HG02884 (cell line): ENCODE measurements at regions not wholly inside any gene's neighbourhood (a gene's known extent, or its start where the extent isn't known, plus 50 kb on each side); places are given as distances from the start of the nearest gene placed in this dataset.
"Not testable (repeated sequence)": the region's sequence is repeated elsewhere in the genome, so short reads cannot be mapped to it uniquely, and the experiment has no call there.

Experiments
- ATAC-seq: cut with Tn5 transposase; IDR thresholded peaks from one replicate; pipeline ENCODE4 v1.9.1; 2021; ENCODE audit warnings: mild to moderate bottlenecking, moderate library complexity; ENCODE audit not compliant: unreplicated experiment

- ATAC-seq, result not testable (repeated sequence)
These were observed 53.6 kb upstream of the PLGLB1 start for GRCh38 chr2:87075054-87075790.

DNA sequence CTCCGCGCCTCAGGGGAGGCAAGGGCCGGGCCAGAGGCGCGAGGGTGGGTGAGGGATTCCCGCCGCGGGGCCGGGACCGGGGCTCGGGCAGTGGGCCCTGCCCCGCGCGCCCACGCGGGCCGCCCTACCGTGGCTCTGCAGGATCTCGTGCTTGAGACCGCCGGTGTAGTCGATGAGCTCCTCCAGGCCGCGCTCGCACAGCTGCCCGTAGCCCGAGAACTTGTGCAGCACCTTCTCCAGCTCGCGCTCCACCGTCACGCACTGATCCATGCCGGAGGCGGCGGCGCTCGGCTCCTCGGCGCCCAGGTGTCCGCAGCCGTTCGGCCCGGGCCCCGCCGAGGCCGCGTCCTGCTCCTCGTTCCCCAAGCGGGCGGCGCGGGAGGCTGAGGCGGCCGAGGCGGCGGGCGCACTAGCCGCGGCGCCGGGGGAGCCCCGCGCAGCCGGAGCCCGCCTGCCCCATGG lies 54.2 kb upstream of the PLGLB1 start:
- peak; percentile 26 for ATAC-seq

- ATAC-seq, result peak; percentile 88
These were observed 54.8 kb upstream of the PLGLB1 start for GRCh38 chr2:87076253-87077123.

- not testable (repeated sequence) for ATAC-seq
These were observed 55.4 kb upstream of the PLGLB1 start for GRCh38 chr2:87077124-87077446.

- not testable (repeated sequence) for ATAC-seq
These were observed 60.1 kb upstream of the PLGLB1 start for GRCh38 chr2:87081727-87082126.

GRCh38 chr2:87088079-87088478 lies 66.4 kb upstream of the PLGLB1 start:
- not testable (repeated sequence) for ATAC-seq

DNA sequence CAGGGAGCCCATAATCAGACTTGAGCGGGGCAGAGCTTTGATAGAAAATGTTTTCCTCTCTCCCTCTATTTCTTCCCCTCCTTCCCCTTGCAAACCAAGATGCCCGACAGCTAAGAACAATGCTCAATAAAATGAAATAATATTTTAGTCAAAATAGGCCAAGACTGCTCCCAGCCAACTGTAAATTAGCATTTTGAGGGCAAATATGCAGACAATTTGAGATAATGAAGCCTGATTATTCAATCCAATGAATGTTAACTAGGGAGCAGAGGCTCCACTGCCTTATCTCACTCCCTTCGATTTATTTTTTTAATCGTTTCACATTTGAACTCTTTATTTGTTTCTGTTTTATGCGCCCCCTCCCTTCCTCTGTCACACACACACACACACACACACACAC lies 67.8 kb upstream of the PLGLB1 start:
- not testable (repeated sequence) for ATAC-seq

DNA sequence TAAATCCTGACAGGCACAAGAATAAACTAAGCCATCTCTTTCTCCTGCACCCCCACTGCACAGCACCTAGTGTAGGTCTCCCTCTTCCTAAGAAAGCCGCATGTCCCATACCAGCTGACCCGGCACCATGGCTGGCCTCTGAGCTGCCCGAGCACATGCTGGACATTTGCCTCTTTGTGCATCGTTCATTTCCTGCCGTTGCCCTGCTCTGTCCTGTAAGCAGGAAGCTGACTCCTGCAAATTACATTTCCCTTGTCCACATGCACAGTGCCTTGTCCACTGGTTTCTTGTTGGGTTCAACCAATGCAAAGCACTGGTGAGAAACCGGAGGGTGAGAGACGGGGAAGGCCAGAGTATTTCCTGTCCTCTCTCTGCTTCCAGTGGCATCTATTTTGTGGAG lies 71.6 kb upstream of the PLGLB1 start:
- ATAC-seq, result not testable (repeated sequence)

GRCh38 chr2:87093937-87094529 lies 72.4 kb upstream of the PLGLB1 start:
- ATAC-seq, result not testable (repeated sequence)

DNA sequence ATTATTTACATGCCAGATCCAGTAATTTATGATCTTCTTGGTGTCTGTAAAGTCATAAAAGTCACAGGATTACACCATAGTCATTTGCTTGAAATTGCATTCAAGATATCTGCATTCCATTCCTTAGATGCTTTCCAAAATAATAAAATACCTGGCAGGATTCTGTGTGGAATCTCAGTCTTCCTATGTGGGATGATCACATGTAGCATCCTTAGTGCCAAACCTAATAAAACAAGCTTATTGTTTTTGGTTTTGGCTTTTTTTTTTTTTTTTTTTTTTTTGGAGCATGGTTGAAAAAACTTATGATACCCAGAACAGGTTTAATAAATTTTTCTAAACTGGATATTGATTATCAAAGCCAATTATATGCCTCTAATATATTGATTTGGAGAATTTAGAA lies 74.2 kb upstream of the PLGLB1 start:
- not testable (repeated sequence) for ATAC-seq

GRCh38 chr2:87128761-87129553 lies 107.3 kb upstream of the PLGLB1 start:
- ATAC-seq, result not testable (repeated sequence)

- ATAC-seq, result not testable (repeated sequence)
These were observed 110.9 kb upstream of the PLGLB1 start for GRCh38 chr2:87132577-87132976.

DNA sequence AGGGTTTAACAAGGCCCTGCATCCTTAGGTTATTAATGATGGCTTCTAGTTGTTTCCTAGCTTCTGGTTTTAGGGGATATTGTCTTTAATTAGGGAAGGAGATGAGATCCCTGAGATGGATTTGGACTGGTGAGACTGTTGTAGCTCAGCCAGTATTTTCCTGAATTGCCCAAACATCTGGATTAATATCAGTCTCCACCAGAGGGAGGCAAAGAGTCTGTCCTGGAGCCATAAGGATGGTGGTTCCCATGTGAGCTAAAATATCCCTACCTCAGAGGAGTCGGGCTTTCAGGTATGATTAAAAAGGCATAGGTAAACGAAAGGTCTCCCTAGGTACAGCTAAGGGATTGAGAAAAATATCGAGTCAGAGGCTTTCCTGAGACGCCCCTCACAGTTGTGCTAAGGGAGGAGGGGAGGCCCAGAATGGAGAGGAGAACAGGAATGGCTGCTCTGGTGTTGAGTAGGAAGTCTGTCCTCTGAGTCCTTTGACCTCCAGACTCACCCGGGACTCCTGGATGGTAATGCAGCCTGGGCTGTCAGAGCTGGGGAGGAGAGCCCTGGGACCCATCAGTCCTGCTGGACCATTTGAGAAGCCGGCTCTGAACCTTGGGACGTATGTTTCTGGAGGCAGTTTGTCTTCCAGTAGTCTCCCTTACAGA lies 130.3 kb upstream of the PLGLB1 start:
- not testable (repeated sequence) for ATAC-seq

DNA sequence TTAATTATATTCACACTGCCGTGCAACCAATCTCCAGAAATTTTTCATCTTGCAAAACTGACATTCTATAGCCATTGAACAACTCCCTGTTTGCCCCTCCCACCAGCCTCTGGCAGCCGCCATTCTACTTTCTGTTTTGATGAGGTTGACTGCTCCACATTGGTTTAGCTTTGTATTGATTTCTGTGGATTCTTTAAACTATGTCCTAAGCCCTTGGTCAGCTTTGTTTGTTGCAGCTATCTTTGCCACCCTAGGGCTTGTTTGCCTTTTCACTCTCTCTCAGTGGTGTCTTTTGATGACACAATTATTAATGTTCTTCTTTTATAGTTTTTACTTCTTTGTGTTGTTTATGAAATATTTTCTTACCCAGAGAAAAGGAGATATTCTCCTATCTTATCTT lies 152.8 kb upstream of the PLGLB1 start:
- not testable (repeated sequence) for ATAC-seq

DNA sequence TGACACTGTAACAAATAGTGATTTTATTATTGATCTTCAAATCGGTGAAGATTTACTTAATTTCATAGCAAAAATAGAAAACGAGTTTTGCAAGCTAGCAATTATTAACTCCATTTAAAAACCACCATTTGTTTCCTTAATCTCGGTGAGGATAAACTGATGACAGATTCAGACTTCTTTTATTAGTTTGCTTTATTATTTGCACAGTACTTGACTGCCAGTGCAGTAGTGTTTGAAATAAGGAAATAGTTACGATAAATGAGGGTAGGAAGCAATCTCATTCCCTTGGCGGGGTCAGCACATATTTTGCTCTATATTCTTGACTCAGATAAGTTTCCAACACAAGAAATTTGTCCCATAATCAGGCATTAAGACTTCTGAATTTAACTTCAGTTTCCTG lies 161.7 kb upstream of the PLGLB1 start:
- not testable (repeated sequence) for ATAC-seq

GRCh38 chr2:87184260-87184659 lies 162.6 kb upstream of the PLGLB1 start:
- not testable (repeated sequence) for ATAC-seq

- not testable (repeated sequence) for ATAC-seq
These were observed 167.6 kb upstream of the PLGLB1 start for GRCh38 chr2:87189214-87189613.

GRCh38 chr2:87193336-87193735 lies 171.7 kb upstream of the PLGLB1 start:
- peak; percentile 83 for ATAC-seq

DNA sequence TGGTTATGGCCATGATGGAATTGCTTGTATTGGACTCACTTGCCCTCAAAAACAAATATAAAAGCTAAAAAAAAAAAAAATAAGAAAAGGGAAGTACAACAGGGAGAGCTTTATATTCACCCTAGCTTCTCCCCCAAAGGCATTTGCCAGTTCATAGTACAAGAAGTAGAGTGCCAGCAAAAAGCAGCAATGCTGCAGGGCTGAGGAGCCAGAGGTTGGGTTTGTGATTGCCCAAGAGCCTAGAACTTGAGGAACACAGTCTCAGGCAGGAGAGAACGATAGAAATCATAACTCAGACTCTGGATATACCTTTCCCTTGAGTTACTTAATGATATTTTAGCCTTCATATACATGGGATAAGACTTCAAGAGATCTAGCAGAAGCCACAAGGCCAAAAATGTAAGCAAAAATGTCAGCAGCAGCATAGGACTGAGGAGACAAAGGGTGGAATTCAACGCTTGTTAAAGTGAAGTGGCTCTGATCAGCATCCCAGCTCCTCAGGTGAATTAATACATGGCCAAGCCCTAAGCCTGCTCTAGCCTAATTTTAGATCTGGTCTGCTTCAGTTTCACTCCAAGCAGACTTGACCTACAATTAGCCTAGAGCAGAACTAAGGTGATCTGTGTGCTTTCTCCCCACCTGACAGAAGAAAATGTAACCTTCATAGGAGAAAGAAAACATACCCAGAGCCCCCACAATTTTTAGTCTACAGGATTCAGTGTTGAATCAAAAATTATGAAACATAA lies 172.8 kb upstream of the PLGLB1 start:
- not testable (repeated sequence) for ATAC-seq
